GM12891 (cell line): ENCODE measurements at regions not wholly inside any gene's neighbourhood (a gene's known extent, or its start where the extent isn't known, plus 50 kb on each side); places are given as distances from the start of the nearest gene placed in this dataset.

Source experiments
- PAX5 ChIP-seq: IDR thresholded peaks from 2 replicates; pipeline ENCODE4 v1.6.1; 2011; ENCODE audit warnings: low read length, moderate library complexity, mild to moderate bottlenecking; ENCODE audit not compliant: insufficient read depth, severe bottlenecking
- POLR2A ChIP-seq: IDR thresholded peaks from 2 replicates; pipeline ENCODE4 v1.6.1; 2011; ENCODE audit warnings: low read depth, low read length, control low read depth
- POLR2AphosphoS5 ChIP-seq: IDR thresholded peaks from 2 replicates; pipeline ENCODE4 v1.6.1; 2011; ENCODE audit warnings: low read depth, low read length, control low read depth
- POU2F2 ChIP-seq: IDR thresholded peaks from 2 replicates; pipeline ENCODE4 v1.6.1; 2011; ENCODE audit warnings: low read depth, mild to moderate bottlenecking, control low read depth, low read length, moderate library complexity
- SPI1 ChIP-seq: IDR thresholded peaks from 2 replicates; pipeline ENCODE4 v1.6.1; 2011; ENCODE audit warnings: low read depth, low read length, control low read depth
- TAF1 ChIP-seq: IDR thresholded peaks from 2 replicates; pipeline ENCODE4 v1.6.1; 2011; ENCODE audit warnings: low read depth, low read length, control low read depth

- TF ChIP-seq POLR2A (no peak), POLR2AphosphoS5 (no peak), TAF1 (no peak), SPI1 (no peak), POU2F2 (no peak), PAX5 (no peak)
Observed at GRCh38 chr6:165092881-165093595, 216.4 kb downstream of the C6orf118 start.
